ENCODE measurements at regions not wholly inside any gene's neighbourhood (a gene's known extent, or its start where the extent isn't known, plus 50 kb on each side); places are given as distances from the start of the nearest gene placed in this dataset.

DNA sequence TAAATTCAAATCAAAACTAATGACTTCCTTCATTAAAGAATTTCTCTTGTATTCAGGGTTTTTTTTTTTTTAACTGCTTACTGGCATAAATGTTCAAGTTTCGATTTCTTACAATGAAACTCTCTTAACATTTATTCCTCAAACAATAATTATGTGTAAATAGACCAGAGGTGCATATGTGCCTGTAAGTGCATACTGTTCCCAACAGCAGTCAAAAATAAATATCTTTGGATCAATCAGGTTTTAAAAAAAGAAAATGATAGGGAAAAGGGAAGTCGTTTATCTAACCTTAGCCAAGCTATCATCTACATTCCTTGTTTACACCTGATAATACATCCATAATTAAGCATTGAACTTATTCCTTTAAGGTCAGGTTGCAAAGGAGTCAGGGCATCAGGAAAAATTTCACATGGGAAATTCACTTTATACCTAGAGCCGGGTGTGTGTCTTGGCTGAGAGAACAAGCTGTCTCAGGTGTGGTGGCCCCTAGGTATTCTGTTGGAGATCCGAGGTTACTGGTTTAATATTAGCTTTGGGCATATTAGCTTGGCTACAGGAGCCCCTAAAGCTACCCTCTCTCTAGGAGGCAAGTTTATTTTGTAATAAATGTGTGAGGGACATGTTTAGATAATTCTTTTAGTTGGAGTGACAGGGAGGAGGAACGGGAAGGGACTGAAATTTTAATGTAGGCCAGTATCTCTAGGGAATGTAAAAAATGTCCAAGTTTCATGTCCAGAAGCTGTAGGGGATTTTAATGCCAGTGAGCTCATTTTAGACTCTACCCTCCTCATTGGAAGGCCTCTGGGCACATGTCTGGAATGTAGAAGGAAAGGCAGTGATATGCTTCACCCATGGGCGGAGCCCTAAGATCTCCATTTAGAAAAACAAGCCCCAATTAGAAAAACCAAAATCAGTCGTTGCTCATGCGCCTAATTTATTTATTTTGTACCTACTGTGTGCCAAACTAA lies 327.9 kb upstream of the PROX1 start:
- intact Hi-C loops (cut with micrococcal nuclease) = no loop called here
- 83% methylated on average over 1 of the region's 8 CpGs for WGBS (ENCODE audit: insufficient coverage)
- Histone ChIP-seq H2AFZ (ENCODE audit: insufficient read depth, low read depth, low read length, poor library complexity, severe bottlenecking) (no peak overlapping the region), H3K27ac (ENCODE audit: low read length in 2 of 2) (no peak overlapping the region), H3K4me3 (ENCODE audit: control extremely low read depth in 1 of 5, extremely low read depth in 1 of 5, insufficient read depth in 1 of 5, low read depth in 2 of 5, low read length in 4 of 5) (no peak overlapping the region), H4K20me1 (ENCODE audit: control insufficient read depth, insufficient read depth, low read length, poor library complexity, severe bottlenecking) (no peaks in the 10 kb centered on the region), H3K79me2 (ENCODE audit: control insufficient read depth, insufficient read depth, low read length) (no peaks in the 10 kb centered on the region), H3K4me1 (ENCODE audit: control insufficient read depth in 2 of 2, insufficient read depth in 2 of 2, low read length in 2 of 2) (no peaks in the 10 kb centered on the region), H3K27me3 (replicated peaks in 1 of 4; ENCODE audit: control extremely low read depth in 1 of 4, control insufficient read depth in 3 of 4, insufficient read depth in 4 of 4, low read length in 3 of 4) (no peaks in the 10 kb centered on the region), H3K9me3 (ENCODE audit: control extremely low read depth in 1 of 3, control insufficient read depth in 2 of 3, insufficient read depth in 1 of 3, low read length in 2 of 3) (no peaks in the 10 kb centered on the region), H3K4me2 (replicated peaks; ENCODE audit: low read depth, low read length, poor library complexity, severe bottlenecking) (no peak overlapping the region), H3K36me3 (replicated peaks in 1 of 2; ENCODE audit: control extremely low read depth in 1 of 2, control insufficient read depth in 1 of 2, extremely low read depth in 1 of 2, insufficient read depth in 2 of 2, low read length in 1 of 2) (no peaks in the 10 kb centered on the region), H3K9ac (ENCODE audit: low read length) (no peak overlapping the region)
- Mint-ChIP-seq H3K9me3 (ENCODE audit: insufficient read depth) (no peaks in the 10 kb centered on the region), H3K4me1 (no peaks in the 10 kb centered on the region), H3K27ac (no peak overlapping the region), H3K4me3 (no peak overlapping the region), H3K27me3 (peaks cover 3% of the 10 kb centered on the region)
- CTCF ChIA-PET = no interaction called here
- DNase-seq = no peak
- TF ChIP-seq EZH2 (IDR thresholded peaks at IDR 0.05; ENCODE audit: borderline replicate concordance, insufficient read depth, low read depth, low read length, poor library complexity, severe bottlenecking) = no peak
- TF ChIP-seq, protein P1, sequence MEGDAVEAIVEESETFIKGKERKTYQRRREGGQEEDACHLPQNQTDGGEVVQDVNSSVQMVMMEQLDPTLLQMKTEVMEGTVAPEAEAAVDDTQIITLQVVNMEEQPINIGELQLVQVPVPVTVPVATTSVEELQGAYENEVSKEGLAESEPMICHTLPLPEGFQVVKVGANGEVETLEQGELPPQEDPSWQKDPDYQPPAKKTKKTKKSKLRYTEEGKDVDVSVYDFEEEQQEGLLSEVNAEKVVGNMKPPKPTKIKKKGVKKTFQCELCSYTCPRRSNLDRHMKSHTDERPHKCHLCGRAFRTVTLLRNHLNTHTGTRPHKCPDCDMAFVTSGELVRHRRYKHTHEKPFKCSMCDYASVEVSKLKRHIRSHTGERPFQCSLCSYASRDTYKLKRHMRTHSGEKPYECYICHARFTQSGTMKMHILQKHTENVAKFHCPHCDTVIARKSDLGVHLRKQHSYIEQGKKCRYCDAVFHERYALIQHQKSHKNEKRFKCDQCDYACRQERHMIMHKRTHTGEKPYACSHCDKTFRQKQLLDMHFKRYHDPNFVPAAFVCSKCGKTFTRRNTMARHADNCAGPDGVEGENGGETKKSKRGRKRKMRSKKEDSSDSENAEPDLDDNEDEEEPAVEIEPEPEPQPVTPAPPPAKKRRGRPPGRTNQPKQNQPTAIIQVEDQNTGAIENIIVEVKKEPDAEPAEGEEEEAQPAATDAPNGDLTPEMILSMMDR (IDR thresholded peaks at IDR 0.05) = no peak
- POLR2A ChIA-PET = no interaction called here
- no peak for ATAC-seq (ENCODE audit: low read depth)

DNA sequence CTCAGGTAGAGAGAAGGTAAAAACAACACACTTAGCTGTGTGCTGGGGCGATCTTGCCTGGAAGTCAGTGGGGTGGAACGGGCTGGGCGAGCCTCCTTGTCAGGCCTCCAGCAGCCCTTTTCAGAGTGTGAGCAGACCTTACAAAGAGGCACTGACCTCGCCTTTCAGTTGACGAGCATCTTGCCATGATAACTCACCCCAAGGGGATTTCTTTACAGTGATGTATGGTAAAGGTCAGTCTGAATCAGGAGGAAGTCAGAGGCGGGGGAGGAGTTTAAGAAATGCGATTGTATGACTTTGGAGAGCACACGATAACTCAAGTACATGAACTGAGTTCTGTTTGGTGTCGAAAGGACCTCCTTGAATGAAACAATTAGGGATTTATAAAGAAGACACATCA lies 326.5 kb upstream of the PROX1 start:
- TF ChIP-seq, protein P1 (IDR thresholded peaks at IDR 0.05) = no peak
- no peak for TF ChIP-seq EZH2 (IDR thresholded peaks at IDR 0.05; ENCODE audit: borderline replicate concordance, insufficient read depth, low read depth, low read length, poor library complexity, severe bottlenecking)
- Histone ChIP-seq H3K27ac (ENCODE audit: low read length in 2 of 2) (no peak overlapping the region), H3K4me1 (ENCODE audit: control insufficient read depth in 2 of 2, insufficient read depth in 2 of 2, low read length in 2 of 2) (no peaks in the 10 kb centered on the region), H3K4me2 (replicated peaks; ENCODE audit: low read depth, low read length, poor library complexity, severe bottlenecking) (no peak overlapping the region), H2AFZ (ENCODE audit: insufficient read depth, low read depth, low read length, poor library complexity, severe bottlenecking) (no peak overlapping the region), H3K4me3 (ENCODE audit: control extremely low read depth in 1 of 5, extremely low read depth in 1 of 5, insufficient read depth in 1 of 5, low read depth in 2 of 5, low read length in 4 of 5) (no peak overlapping the region), H3K79me2 (ENCODE audit: control insufficient read depth, insufficient read depth, low read length) (no peaks in the 10 kb centered on the region), H3K9ac (ENCODE audit: low read length) (no peak overlapping the region), H4K20me1 (ENCODE audit: control insufficient read depth, insufficient read depth, low read length, poor library complexity, severe bottlenecking) (no peaks in the 10 kb centered on the region), H3K36me3 (replicated peaks in 1 of 2; ENCODE audit: control extremely low read depth in 1 of 2, control insufficient read depth in 1 of 2, extremely low read depth in 1 of 2, insufficient read depth in 2 of 2, low read length in 1 of 2) (no peaks in the 10 kb centered on the region), H3K27me3 (replicated peaks in 1 of 4; ENCODE audit: control extremely low read depth in 1 of 4, control insufficient read depth in 3 of 4, insufficient read depth in 4 of 4, low read length in 3 of 4) (no peaks in the 10 kb centered on the region), H3K9me3 (ENCODE audit: control extremely low read depth in 1 of 3, control insufficient read depth in 2 of 3, insufficient read depth in 1 of 3, low read length in 2 of 3) (no peaks in the 10 kb centered on the region)
- Mint-ChIP-seq H3K27me3 (no peaks in the 10 kb centered on the region), H3K9me3 (ENCODE audit: insufficient read depth) (no peaks in the 10 kb centered on the region), H3K4me3 (no peak overlapping the region), H3K4me1 (no peaks in the 10 kb centered on the region), H3K27ac (no peak overlapping the region)
- intact Hi-C loops (cut with micrococcal nuclease) = no loop called here
- DNase-seq (no peak), ATAC-seq (ENCODE audit: low read depth) (no peak)
- WGBS (ENCODE audit: insufficient coverage) = 100% methylated on average over 3 of the region's 9 CpGs
- ChIA-PET CTCF (no interaction called here), POLR2A (no interaction called here)

Data from B cell (primary cell).